T-cell (primary cell): ENCODE measurements at regions not wholly inside any gene's neighbourhood (a gene's known extent, or its start where the extent isn't known, plus 50 kb on each side); places are given as distances from the start of the nearest gene placed in this dataset.

Experiments
- ATAC-seq, 4 experiments: fragments of 200-7000 bp in 3 of 4; fragments of 150-1000 bp in 1 of 4; cut with Tn5 transposase; replicated peaks in 1 of 4; 1 replicate in 3 of 4; 2 replicates in 1 of 4; pipeline ENCODE4 v1.10.0; 2021; ENCODE audit warnings: moderate library complexity in 3 of 4, mild to moderate bottlenecking in 2 of 4, moderate number of reproducible peaks in 1 of 4
- CTCF ChIA-PET, 2 donors: fragments of 300-600 bp; sonication (Branson Sonifier 250); formaldehyde crosslinking; loops; one replicate each; lab custom pipeline; 2022; ENCODE audit warnings: antibody characterized with exemption in 2 of 2; lab: Charles Lee
- POLR2A ChIA-PET, 2 donors: fragments of 300-600 bp; sonication (Branson Sonifier 250); formaldehyde crosslinking; loops; one replicate each; lab custom pipeline; 2022; ENCODE audit warnings: antibody characterized with exemption in 2 of 2; lab: Charles Lee
- DNase-seq, 35 experiments: peaks; one replicate each; pipeline versions ENCODE4 v3.0.0 to v3.0.0-alpha.2; 2013 to 2023
- H3K27ac ChIP-seq: one replicate; pipeline ENCODE4 v1.5.1; 2013; ENCODE audit warnings: low read length
- H3K27me3 ChIP-seq, 2 experiments: replicated peaks in 1 of 2; 1 replicate in 1 of 2; 2 replicates in 1 of 2; pipeline versions ENCODE4 v1.6.1 to v1.7.0; 2013; ENCODE audit warnings: low read length in 1 of 2, mixed read lengths in 1 of 2; ENCODE audit not compliant: control insufficient read depth in 2 of 2, insufficient read depth in 2 of 2; ENCODE audit errors: extremely low read depth in 1 of 2
- H3K36me3 ChIP-seq, 2 donors: 1 replicate in 1 of 2; 2 replicates in 1 of 2; pipeline versions ENCODE4 v1.6.1 to v1.7.0; 2013; ENCODE audit warnings: low read length in 1 of 2; ENCODE audit not compliant: control insufficient read depth in 2 of 2, insufficient read depth in 1 of 2; ENCODE audit errors: extremely low read depth in 1 of 2
- H3K4me1 ChIP-seq, 2 experiments: 1 replicate in 1 of 2; 2 replicates in 1 of 2; pipeline versions ENCODE4 v1.6.1 to v1.7.0; 2013; ENCODE audit warnings: low read length in 2 of 2, mixed read lengths in 1 of 2; ENCODE audit not compliant: insufficient read depth in 2 of 2, control insufficient read depth in 1 of 2; ENCODE audit errors: extremely low read depth in 1 of 2
- H3K4me3 ChIP-seq, 2 donors: 1 replicate in 1 of 2; 2 replicates in 1 of 2; pipeline versions ENCODE4 v1.5.1 to v1.7.0; 2013; ENCODE audit warnings: mild to moderate bottlenecking in 2 of 2, low read length in 1 of 2, moderate library complexity in 1 of 2; ENCODE audit not compliant: control insufficient read depth in 1 of 2; ENCODE audit errors: extremely low read depth in 1 of 2
- H3K9me3 ChIP-seq: 2 replicates; pipeline ENCODE4 v1.7.0; 2013
- H3K27ac Mint-ChIP-seq, 2 donors: one replicate each; pipeline ENCODE4 v1.8.0; 2020 to 2021; ENCODE audit warnings: mild to moderate bottlenecking in 2 of 2, mixed read lengths in 2 of 2
- H3K27me3 Mint-ChIP-seq, 2 donors: one replicate each; pipeline ENCODE4 v1.8.0; 2021 to 2022; ENCODE audit warnings: mixed read lengths in 2 of 2
- H3K36me3 Mint-ChIP-seq: one replicate; pipeline ENCODE4 v1.8.0; 2021; ENCODE audit warnings: mixed read lengths
- H3K4me1 Mint-ChIP-seq, 3 donors: one replicate each; pipeline ENCODE4 v1.8.0; 2020 to 2022; ENCODE audit warnings: mixed read lengths in 3 of 3, mild to moderate bottlenecking in 1 of 3
- H3K4me3 Mint-ChIP-seq, 3 donors: one replicate each; pipeline ENCODE4 v1.8.0; 2020 to 2022; ENCODE audit warnings: mild to moderate bottlenecking in 3 of 3, mixed read lengths in 3 of 3, moderate library complexity in 3 of 3
- H3K9me3 Mint-ChIP-seq, 3 donors: one replicate each; pipeline ENCODE4 v1.8.0; 2020 to 2022; ENCODE audit warnings: mixed read lengths in 3 of 3
- WGBS: methylation state at CpG from one replicate; pipeline ENCODE4 v1.1.5; 2013; ENCODE audit warnings: missing lambda C conversion rate; ENCODE audit not compliant: insufficient coverage; 5-methylcytosine and 5-hydroxymethylcytosine counted together

DNA sequence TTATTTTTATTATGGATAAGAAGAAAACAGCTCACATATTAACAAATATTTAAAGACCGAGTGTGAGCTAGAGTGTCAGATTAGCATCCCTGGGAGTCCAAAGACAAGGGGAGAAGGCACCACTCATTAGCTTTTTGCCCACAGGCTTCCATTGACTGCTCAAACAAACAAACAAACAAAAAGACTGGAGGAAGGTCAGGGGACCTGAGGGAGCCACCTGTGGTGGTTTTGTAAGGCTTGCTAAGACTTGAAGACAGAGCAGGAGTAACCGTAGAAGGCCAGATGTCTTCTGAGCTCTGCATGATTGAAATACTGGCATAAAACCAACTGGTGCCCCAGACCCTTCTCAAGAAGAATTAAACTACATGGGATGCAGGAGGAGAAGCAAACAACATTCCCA is 395.2 kb upstream of the CNTN5 start:
- no peak for ATAC-seq
- CTCF ChIA-PET: no interaction called here
- no peak overlapping the region for H3K27ac ChIP-seq

GRCh38 chr11:98630736-98631135 is 390.0 kb upstream of the CNTN5 start:
- CTCF ChIA-PET: no interaction called here
- peaks cover 0 to 9% (median 4%) of the 10 kb centered on the region in 3 donors for H3K9me3 Mint-ChIP-seq

More for the DNA sequence above, 395.2 kb upstream of the CNTN5 start:
- Mint-ChIP-seq H3K36me3 (no peaks in the 10 kb centered on the region), H3K9me3 (peaks cover 6 to 29% (median 9%) of the 10 kb centered on the region in 3 donors), H3K27me3 (no peaks in the 10 kb centered on the region), H3K4me1 (no peaks in the 10 kb centered on the region), H3K27ac (no peak overlapping the region), H3K4me3 (no peak overlapping the region)
- no peak overlapping the region for H3K4me3 ChIP-seq
- no peaks in the 10 kb centered on the region for H3K27me3 ChIP-seq
- peaks cover 4% of the 10 kb centered on the region for H3K9me3 ChIP-seq
- no peaks in the 10 kb centered on the region for H3K36me3 ChIP-seq
- 60% methylated on average over 1 of the region's 2 CpGs for WGBS
- POLR2A ChIA-PET: no interaction called here
- DNase-seq: no peak
- H3K4me1 ChIP-seq: no peaks in the 10 kb centered on the region

DNA sequence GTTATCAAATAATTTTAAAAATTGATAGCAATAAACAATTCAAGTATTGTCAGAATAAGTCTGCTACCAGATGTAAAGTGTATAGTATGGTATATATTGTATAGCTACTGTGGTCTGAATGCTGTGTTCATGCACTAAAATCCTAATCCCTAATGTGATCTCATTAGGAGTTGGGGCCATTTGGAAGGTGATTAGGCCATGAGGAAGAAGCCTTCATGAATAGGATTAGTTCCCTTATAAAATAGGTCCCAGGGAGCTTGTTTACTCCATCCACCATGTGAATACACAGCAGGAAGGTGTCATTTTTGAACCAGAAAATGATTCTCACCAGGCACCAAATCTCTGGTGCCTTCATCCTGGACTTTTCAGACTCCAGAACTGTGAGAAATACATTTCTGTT is 363.0 kb upstream of the CNTN5 start:
- no peaks in the 10 kb centered on the region for H3K36me3 ChIP-seq
- peaks cover 10 to 26% (median 17%) of the 10 kb centered on the region in 3 donors for H3K9me3 Mint-ChIP-seq
- no peak for DNase-seq
- ChIA-PET CTCF (no interaction called here), POLR2A (no interaction called here)
- H3K27me3 Mint-ChIP-seq: no peaks in the 10 kb centered on the region
- ATAC-seq: no peak
- no peaks in the 10 kb centered on the region for H3K9me3 ChIP-seq
- H3K27ac ChIP-seq: no peak overlapping the region
- H3K4me1 Mint-ChIP-seq: no peaks in the 10 kb centered on the region
- H3K4me3 ChIP-seq: no peak overlapping the region
- no peaks in the 10 kb centered on the region for H3K36me3 Mint-ChIP-seq
- H3K4me3 Mint-ChIP-seq: no peak overlapping the region
- H3K27me3 ChIP-seq: no peaks in the 10 kb centered on the region
- no peak overlapping the region for H3K27ac Mint-ChIP-seq
- no peaks in the 10 kb centered on the region for H3K4me1 ChIP-seq

More at GRCh38 chr11:98630736-98631135, 390.0 kb upstream of the CNTN5 start:
- Histone ChIP-seq H3K36me3 (no peaks in the 10 kb centered on the region), H3K27me3 (no peaks in the 10 kb centered on the region), H3K4me1 (no peaks in the 10 kb centered on the region), H3K4me3 (no peak overlapping the region), H3K9me3 (no peaks in the 10 kb centered on the region), H3K27ac (no peak overlapping the region)
- H3K27ac Mint-ChIP-seq: no peak overlapping the region
- ATAC-seq (no peak), DNase-seq (no peak)
- H3K36me3 Mint-ChIP-seq: no peaks in the 10 kb centered on the region
- H3K4me3 Mint-ChIP-seq: no peak overlapping the region
- POLR2A ChIA-PET: no interaction called here
- H3K27me3 Mint-ChIP-seq: no peaks in the 10 kb centered on the region
- H3K4me1 Mint-ChIP-seq: no peaks in the 10 kb centered on the region
- 97% methylated on average over 5 of the region's 8 CpGs for WGBS

DNA sequence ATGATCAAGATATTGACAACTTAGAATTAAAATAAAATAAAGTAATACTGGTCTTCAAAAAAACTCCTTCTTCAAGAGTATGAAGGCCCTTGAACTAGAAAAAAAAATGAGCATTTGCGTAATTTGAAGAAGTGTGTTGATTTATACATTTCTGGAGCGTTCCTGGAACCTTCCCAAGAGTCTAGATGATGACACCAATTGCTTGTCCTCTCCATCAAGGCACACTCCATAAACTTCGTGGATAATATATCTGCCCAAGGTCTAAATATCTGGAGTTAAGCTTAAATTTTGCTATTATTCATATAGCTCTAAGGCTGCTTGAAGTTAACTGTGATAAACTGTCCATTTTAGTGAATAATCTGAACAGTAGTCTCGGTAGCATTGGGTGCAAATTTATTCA is 361.3 kb upstream of the CNTN5 start:
- ChIA-PET CTCF (no interaction called here), POLR2A (no interaction called here)
- H3K4me3 ChIP-seq: no peak overlapping the region
- no peaks in the 10 kb centered on the region for H3K27me3 ChIP-seq
- DNase-seq: no peak
- no peak for ATAC-seq
- no peaks in the 10 kb centered on the region for H3K27me3 Mint-ChIP-seq
- H3K27ac ChIP-seq: no peak overlapping the region
- H3K36me3 Mint-ChIP-seq: no peaks in the 10 kb centered on the region
- H3K4me1 ChIP-seq: no peaks in the 10 kb centered on the region
- no peaks in the 10 kb centered on the region for H3K4me1 Mint-ChIP-seq
- no peak overlapping the region for H3K4me3 Mint-ChIP-seq
- H3K9me3 Mint-ChIP-seq: peaks cover 8 to 27% (median 17%) of the 10 kb centered on the region in 3 donors
- H3K36me3 ChIP-seq: no peaks in the 10 kb centered on the region
- H3K27ac Mint-ChIP-seq: no peak overlapping the region
- H3K9me3 ChIP-seq: no peaks in the 10 kb centered on the region
- 42% methylated on average over 1 of the region's 4 CpGs for WGBS

DNA sequence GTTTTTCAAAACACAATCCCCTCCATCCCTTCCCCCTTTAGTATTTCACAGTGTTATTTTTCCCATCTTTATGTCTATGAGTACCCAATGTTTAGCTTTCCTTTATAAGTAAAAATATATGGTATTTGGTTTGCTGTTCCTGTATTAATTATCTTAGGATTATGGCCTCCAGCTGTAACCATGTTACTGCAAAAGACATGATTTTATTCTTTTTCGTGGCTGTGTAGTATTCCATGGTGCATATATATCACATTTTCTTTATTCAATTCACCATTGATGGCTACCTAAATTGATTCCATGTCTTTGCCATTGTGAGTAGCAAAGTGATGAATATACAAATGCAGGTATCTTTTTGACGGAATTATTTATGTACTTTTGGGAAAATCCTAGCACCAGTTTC is 346.4 kb upstream of the CNTN5 start:
- Histone ChIP-seq H3K9me3 (no peaks in the 10 kb centered on the region), H3K27me3 (no peaks in the 10 kb centered on the region), H3K27ac (no peak overlapping the region), H3K4me3 (no peak overlapping the region), H3K4me1 (no peaks in the 10 kb centered on the region), H3K36me3 (no peaks in the 10 kb centered on the region)
- Mint-ChIP-seq H3K4me1 (no peaks in the 10 kb centered on the region), H3K4me3 (no peak overlapping the region), H3K9me3 (peaks cover 15 to 37% (median 16%) of the 10 kb centered on the region in 3 donors), H3K27ac (no peak overlapping the region), H3K27me3 (no peaks in the 10 kb centered on the region), H3K36me3 (no peaks in the 10 kb centered on the region)
- DNase-seq (no peak), ATAC-seq (no peak)
- no CpG with 5 or more reads among the region's 2 CpGs for WGBS
- ChIA-PET POLR2A (no interaction called here), CTCF (no interaction called here)

DNA sequence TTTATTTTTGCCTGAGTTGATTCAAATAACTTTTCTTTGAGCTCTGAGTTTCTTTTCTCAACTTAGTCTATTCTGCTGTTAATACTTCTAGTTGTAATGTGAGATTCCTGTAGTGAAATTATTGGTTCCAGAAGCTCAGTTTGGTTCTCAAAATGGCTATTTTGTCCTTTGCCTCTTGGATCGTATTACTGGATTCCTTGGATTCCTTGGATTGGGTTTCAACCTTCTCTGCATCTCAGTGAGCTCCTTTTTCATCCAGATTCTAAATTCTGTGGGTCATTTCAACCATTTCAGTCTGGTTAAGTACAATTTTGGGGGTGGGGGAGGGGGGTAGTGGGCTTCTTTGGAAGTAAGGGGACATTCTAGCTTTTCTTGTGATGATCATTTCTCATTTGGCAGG is 341.1 kb upstream of the CNTN5 start:
- Histone ChIP-seq H3K27me3 (no peaks in the 10 kb centered on the region), H3K9me3 (no peaks in the 10 kb centered on the region), H3K36me3 (no peaks in the 10 kb centered on the region), H3K27ac (no peak overlapping the region), H3K4me3 (no peak overlapping the region), H3K4me1 (no peaks in the 10 kb centered on the region)
- no peaks in the 10 kb centered on the region for H3K4me1 Mint-ChIP-seq
- no peak overlapping the region for H3K4me3 Mint-ChIP-seq
- H3K27me3 Mint-ChIP-seq: no peaks in the 10 kb centered on the region
- DNase-seq (no peak), ATAC-seq (no peak)
- no peak overlapping the region for H3K27ac Mint-ChIP-seq
- POLR2A ChIA-PET: no interaction called here
- CTCF ChIA-PET: no interaction called here
- no peaks in the 10 kb centered on the region for H3K36me3 Mint-ChIP-seq
- WGBS: no CpG with 5 or more reads among the region's 1 CpG
- H3K9me3 Mint-ChIP-seq: peaks cover 10 to 29% (median 14%) of the 10 kb centered on the region in 3 donors

GRCh38 chr11:98701541-98701940 is 319.2 kb upstream of the CNTN5 start:
- CTCF ChIA-PET: no interaction called here
- Mint-ChIP-seq H3K27ac (no peak overlapping the region), H3K9me3 (peaks cover 12 to 18% (median 18%) of the 10 kb centered on the region in 3 donors), H3K27me3 (no peaks in the 10 kb centered on the region), H3K4me3 (no peak overlapping the region), H3K4me1 (no peaks in the 10 kb centered on the region), H3K36me3 (no peaks in the 10 kb centered on the region)
- Histone ChIP-seq H3K27ac (no peak overlapping the region), H3K4me3 (no peak overlapping the region), H3K27me3 (no peaks in the 10 kb centered on the region), H3K4me1 (no peaks in the 10 kb centered on the region), H3K9me3 (no peaks in the 10 kb centered on the region), H3K36me3 (no peaks in the 10 kb centered on the region)
- ATAC-seq (no peak), DNase-seq (no peak)
- no CpG with 5 or more reads among the region's 1 CpG for WGBS
- POLR2A ChIA-PET: no interaction called here
